UCSD-AML1 (cell line): ENCODE measurements at regions not wholly inside any gene's neighbourhood (a gene's known extent, or its start where the extent isn't known, plus 50 kb on each side); places are given as distances from the start of the nearest gene placed in this dataset.
"Not testable (repeated sequence)": the region's sequence is repeated elsewhere in the genome, so short reads cannot be mapped to it uniquely, and the experiment has no call there.

Source experiments
- DNase-seq: peaks from one replicate; lab custom pipeline; 2025; ENCODE audit not compliant: unreplicated experiment; lab: John Stamatoyannopoulos, UW

DNA sequence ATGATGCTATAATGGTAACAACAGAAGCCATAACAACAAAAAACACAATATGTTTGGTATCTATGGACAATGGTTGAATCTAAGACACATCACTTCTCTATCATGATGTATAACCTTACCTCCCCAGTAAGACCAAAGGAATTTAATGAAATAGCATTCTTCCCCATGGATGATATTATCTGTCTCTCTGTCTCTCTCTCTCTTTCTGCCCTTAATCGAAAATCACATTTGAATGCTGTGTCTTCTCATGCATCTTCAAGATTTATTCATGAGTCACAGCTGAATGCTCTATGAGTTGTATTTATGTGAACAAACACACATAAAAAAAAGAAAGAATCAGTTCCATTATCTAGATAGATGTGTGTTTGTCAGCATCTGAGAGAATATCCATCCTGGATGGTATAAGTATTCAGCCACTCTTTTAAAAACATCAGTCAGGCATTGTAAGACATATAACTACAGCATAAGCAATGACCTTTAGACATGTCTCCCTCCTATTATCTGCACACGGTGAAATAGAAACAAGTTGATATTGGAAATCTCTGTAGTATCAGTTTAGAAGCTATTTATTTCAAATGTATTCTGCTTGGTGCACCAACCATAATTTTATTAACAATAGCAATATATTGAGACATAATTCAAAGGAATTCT lies 433.3 kb downstream of the TOX3 start:
- DNase-seq: no peak

DNA sequence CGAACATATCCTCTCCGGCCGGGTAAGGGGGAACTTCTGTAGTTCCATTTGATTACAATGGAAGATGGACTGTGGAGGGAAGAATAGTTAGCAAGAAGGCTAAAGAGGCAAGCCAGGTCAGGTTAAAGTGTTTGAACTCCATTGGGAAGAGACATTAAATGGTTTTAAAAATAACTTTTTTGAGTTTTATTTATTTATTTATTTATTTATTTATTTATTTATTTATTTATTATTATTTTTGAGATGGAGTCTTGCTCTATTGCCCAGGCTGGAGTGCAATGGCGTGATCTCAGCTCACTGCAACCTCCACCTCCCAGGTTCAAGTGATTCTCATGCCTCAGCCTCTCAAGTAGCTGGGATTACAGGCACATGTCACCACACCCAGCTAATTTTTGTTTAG lies 441.9 kb downstream of the TOX3 start:
- DNase-seq: not testable (repeated sequence)

DNA sequence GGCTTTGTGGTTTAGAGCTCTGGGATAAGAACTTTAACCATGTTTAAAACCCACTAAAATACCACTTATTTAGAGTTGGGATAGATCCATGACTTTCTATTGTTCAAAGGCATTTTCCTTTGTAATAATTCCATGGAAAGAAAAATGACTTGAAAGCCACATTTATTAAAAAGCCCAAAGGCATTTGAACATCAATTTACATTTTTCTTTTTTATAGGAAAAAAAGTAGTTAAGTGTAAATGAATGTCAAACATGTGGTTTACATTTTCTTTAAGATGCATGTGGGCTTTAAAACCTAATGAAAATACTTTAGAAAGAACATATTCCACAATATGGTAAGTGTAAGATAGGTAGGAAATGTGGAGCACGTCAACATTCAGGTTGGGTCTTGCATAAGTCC lies 443.2 kb downstream of the TOX3 start:
- DNase-seq: no peak

DNA sequence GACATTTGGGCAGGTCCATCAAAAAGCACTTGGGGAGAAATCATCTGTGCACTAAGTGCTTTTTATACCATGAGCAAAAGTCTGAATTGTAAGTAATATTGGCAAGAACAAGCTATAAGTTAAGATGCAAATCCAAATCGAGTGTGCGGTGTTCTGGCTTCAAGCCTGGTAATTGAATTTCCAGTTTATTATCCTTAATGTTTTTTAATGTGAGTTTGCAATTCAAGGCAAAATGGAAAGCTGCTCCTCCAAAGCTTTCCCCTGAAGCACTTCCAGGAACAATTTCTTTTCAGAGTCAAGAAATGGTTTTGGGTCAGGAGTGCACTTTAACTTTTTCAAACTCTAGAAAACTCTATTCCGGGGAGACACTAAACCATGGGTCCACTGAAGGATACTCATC lies 445.7 kb downstream of the TOX3 start:
- DNase-seq: no peak

DNA sequence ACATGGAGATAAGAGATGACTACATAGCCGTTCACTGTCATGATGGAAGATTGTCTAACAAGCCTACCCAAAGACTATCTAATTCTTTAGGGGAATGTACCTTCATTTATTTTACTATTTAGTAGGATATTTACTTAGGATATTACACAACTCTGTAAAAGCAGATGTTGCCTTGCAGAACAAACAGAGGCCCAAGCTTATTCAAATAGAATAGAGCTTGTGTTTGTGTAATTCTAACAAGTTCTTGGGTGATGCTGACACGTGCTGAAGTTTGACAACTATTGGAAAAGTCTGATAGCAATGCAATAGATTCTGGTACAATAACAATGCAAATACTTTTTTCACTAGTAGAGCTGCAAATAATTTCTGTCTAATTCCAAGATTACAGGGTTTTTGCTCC lies 447.6 kb downstream of the TOX3 start:
- DNase-seq: no peak

DNA sequence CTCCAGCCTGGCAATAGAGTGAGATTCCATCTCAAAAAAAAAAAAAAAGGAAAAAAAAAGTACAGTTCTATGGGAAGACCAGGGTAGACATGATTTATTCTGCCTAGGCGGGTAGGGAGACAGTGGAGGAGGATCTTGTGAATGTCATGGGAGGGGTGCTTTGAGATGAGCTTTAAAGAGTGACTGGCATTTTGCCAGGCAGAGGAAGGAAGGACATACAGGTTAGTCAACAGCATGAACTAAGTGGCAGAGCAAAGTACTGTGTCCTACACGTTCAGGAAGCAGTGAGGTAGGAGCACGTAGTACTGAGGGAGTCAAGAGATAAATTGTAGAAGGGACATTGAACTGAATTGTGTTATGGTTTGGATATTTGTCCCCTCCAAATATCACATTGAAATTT lies 451.5 kb downstream of the TOX3 start:
- DNase-seq: no peak

DNA sequence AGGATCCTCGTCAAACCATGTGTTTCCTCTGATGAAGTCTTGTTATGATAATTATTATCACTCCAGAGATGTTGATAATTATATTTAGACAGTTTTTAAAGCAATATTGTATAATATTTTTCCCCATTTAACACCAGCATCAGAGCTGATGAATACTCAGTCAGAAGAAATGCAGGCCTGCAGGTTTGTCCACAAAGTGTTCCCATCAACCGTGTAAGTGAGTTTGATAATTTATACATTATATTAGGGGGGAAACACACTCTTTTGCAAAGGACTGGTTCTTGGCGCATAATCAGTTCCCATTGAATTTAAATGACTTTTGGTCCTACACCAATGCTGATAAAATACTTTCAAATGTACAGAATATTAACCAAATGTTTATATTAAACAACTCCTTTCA lies 454.8 kb downstream of the TOX3 start:
- DNase-seq: no peak

DNA sequence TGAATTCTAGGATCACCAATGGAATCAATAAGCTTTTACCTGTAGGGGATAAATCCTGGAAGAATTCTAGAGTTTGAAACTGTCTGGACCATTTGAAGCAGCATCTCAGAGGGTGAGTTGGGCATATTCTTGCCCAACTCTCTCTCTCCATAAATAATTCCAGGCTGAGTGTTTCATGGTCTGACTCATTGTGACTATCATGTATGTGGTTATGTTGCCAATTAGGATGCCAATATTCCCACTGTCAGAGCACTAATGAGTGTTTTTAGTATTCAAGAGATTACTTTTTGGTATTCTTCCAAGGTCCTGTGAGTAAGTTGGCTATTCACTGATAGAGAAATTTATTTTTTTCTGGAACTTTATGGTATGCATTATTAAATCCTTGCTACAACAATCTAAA lies 456.9 kb downstream of the TOX3 start:
- DNase-seq: no peak

DNA sequence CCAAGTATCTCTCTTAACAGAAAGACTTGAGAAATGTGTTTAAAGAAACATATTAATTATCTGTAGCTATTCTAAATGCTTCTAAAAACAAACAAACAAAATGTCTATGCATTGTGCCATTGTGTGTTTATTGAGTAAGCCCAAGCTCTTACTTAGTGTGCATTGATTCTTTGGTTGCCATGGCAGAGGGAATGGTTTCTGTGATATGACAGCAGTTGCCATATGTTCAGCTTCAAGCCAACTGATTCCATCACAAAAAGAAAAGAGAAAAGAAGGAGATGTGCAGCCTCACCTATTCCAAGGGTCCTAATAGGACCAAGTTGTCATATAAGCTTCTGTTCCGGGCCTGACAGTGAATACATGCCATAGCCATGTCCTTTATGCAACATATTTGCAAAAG lies 457.5 kb downstream of the TOX3 start:
- no peak for DNase-seq

DNA sequence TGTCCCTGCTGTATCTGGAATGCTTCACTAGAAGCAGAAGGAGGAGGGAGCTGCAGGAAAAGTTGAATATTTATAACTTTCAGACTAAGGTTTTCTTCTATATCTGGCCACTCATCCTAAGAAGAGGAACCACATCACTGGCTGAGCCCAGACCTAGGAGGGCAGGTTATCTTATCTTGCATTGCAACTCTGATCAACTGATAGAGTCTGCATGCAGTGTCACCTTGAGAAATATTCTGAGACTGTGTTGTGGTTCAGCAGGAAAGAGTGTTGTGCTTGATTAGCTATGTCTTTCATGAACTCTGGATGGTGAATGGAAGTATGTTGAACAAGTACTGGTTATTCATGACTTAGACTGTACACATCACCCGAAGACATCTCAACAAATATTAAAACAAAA lies 460.0 kb downstream of the TOX3 start:
- DNase-seq: no peak

DNA sequence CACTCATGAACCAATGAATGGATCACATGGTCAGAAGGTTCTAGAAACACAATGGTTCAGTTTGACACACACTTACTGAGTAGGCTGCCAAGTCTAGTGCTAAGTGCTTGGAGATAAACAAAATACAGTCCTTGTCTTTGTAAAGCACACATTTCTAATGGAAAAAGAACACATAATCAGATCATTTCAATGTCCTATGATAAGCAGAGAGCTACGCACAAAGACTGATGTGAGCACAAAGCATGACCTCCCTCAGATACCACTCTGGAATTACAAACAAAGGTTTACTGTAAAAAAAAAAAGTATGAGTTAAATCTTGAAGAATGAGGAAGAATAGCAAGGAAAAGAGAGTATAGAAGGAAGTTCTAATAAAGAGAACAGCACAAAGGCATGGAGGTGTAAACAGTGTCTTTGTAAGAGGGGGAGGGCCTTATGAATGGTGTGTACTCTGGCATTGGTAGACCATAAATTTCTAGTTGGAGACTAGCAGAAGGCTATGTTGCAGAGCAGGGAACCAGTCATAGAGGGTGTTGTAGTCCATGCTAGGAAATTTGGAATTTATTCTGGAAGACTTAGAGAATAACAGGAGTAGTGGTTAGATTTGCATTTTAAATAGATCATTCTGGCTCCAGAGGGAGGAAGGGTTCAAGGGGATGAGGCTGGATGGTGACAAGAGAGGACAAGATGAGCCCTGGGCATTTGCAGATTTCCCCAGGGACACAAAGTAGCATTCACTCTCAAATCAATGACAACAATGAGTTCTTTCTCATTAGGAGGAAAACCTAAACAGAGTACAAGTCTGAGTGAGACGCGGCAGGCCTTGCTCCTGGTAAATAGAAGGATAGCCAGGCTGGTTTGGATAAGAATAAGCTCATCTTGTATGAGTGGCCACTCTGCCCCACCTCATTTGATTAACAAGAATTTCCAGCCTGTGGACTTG lies 468.0 kb downstream of the TOX3 start:
- no peak for DNase-seq

DNA sequence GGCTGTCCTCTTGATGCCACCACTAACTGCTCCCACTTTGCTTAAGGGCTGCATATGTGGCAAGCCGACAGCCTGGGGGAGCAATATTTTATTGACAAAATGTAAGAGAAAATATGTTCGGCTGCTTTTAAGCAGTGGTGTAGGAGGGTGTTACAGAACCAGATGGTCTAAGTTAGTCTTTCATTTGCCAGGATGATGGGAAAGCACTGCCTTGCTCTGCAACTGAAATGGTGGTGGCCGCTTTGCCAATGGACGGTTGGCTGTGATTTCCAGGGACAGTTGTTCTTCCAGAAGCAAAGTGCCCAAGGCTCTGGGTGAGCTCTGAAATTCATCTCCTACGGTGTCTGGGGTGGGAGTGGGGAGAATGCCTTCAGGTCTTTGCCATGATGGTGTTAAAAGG lies 469.3 kb downstream of the TOX3 start:
- DNase-seq: no peak

DNA sequence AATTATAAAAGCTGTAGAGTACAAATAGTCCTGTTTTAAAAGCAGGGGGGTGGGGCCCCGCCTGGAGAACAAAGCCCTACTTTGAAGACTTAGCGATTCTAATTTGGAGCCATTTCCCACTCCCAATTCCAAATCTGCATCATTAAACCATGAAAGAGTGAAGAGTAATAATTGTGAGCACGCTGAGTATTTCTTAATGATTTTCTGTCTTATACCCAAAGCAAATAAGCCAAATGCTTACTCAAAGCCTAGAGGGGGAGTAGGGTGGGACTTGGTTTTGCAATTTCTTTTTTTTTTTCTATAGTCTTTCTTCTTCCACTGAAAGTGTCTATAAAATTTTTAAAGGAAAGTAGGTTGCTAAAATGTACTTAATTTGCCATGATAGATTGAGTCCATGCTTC lies 470.1 kb downstream of the TOX3 start:
- DNase-seq: no peak

DNA sequence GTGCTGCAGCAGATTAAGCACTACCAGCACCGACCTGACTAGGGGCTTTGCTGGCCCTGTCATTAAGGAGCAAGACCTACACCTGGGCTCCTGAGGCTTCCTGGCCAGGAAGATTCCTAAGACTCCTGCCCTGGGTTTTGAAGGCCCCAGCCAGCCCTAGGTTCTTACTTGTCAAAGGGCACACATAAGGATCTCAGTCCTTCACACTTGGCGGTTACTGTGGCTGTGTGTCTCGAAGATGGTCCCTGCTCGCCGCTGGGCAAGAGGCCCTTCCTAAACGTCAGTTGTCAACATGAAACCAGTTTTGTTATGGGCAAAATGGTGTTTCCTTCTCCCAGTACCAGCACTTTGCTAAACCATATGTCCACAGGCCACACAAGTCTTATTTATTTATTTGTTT lies 470.6 kb downstream of the TOX3 start:
- DNase-seq: no peak

DNA sequence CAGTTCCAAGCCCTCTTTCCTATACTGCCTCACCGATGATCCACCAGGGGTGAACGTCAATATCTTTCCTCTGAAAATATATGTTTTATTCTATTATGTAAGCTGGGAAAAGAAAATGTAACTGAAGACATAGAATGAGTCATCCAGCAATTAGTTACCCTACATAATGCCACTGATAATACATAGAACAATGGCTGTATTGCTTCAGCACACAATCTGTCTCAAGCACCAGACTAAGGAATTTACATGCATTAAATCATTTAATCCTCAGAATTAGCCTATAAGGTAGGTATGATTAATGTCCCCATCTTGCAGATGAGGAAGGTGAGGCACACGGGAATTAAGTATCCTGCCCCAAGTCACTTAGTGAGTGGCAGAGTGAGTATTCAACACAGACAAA lies 472.8 kb downstream of the TOX3 start:
- no peak for DNase-seq

DNA sequence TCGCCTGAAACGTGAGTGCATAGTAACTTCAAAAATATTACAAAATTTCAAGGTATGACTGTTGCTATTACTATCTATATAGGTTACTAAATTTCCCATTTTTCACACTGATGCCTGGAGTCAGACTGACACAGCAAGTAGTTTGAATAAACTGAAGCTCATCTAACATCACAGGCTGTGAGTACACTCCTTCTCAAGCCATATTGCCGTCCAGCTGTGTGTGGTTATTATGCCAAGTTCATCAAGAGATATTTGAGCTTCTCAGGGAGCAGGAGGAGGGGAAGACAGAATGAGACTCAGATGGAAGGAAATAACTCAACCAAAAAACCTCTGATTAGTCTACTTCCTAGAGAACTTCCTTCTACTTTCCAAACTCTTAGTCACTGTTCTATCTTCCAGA lies 473.9 kb downstream of the TOX3 start:
- no peak for DNase-seq

DNA sequence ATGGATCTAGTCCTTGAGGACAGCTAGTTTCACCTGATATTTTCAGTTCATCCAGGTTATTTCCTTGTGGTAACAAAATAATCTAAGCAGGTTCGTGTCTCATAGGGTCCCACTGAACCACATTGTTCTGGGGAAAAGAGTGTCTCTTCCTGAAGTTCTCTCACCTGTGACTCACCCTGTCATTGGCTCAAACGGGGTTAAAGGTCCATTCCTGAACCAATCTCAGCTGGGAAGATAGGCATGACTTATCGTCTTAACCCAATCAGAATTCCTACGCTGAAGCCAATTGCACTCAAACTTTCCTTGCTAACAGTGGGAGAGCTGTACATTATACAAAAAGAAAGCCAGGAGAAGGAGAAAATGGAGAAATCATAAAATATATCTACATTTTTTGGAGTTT lies 475.8 kb downstream of the TOX3 start:
- DNase-seq: no peak

DNA sequence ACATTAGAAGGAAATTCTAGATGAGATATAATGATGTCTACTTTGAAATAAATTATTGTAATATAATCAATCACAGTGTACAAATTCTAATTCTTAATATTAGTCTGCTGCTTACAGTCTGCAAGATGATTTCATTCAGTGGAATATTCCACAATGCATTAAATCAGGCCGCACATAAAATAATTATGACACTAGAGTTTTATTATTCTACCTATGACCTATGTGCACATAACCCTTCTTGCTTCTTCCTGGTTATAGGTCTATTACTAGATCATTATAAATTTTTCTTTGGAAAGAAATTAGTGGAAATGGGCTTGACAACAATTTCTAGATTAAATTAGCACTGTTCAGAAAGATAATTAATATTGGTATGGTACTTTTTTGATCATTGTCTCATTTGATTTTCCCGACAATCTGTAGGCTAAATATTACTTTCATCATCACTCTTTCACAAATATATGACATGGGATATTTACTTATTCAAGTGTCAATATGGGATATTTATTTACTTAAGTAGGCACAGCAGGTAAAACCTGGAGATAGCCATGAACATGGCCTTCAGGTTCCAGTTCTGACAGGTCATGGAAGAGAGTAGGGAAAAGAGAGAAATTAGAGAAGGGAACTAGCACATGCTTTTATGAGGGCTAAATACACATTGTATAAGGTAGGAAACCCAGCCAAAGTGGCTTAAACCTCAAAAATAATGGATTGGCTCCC lies 476.4 kb downstream of the TOX3 start:
- DNase-seq: no peak

DNA sequence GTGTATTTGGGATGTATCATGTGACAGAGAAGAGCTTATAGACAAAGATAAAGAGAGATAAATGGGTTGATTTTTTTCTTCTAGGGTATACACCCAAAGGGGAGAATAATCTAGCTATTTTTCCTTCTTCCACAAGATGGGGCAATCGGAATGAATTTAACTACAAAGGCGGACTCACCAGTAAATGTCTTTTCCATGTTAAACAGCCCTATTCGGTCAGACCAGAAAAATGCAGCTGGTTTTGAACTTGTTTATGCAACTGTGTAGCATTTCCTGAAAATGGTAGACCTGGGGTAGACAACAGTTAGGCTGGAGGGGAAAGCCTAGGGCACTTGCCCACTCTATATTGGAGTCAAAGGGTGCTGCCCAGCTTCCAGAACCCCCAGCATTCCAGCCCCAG lies 477.1 kb downstream of the TOX3 start:
- DNase-seq: no peak

DNA sequence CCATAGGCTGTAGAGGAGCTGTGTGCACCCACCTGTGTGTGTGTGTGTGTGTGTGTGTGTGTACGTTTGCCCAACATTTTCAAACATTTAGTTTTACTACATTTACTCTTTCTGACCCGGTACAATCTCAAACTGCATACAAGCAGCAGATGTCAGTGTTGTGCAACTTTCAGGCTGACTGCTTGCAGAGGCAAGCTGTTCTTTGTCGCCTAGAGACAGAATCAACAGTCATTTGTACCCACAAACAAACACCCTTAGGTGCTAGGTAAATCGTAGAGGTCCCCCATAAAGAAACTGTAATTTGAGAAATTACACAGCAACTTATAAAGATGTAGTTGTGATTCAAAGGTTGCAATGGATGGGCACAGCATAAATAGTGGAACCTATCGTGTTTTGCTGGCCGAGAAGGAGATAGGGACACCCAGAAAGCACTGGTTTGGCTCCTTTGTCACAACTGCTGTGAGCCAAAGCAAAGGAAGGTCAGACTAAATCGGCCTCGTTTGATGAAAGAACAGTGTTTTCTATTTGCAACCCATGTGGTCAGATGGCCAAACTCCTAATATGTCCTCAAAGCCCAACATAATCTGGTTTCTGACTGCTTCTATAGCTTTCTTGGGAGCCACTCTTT lies 478.4 kb downstream of the TOX3 start:
- no peak for DNase-seq

DNA sequence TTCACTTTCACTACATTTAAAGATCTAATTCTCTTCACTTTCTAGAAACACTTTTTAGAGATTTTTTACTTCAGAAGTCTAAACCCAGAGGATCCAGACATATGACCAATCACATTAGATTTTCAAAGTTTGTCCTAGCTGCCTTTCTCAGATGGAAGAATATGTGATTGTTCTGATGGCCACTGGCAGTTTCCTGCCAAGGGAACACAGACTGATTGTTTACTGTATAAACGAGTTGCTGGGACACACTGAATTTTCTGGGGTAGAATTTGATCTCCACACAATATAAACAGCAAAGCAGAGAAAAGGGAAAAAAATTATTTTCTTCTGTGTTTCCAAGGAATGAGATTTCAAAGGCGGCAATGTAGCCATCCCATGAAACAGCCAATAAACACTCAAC lies 480.0 kb downstream of the TOX3 start:
- no peak for DNase-seq

DNA sequence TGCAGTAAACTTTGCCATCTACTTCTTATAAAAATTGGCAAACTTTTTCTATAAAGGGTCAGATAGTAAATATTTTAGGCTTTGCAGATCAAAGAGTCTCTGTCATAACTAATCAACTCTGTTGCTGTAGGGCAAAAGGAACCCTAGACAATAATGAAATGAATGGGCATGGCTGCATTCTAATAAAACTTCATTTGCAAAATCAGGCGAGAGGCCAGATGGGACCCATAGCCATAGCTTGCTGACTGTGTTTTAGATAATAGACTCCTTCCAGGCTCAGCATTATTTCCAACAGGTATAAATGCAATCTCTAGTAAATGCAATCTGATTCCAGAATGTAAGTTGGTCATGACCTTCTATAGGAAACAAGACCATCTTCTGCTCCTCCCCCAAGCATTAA lies 490.7 kb downstream of the TOX3 start:
- DNase-seq: no peak
